CD14-positive monocyte (primary cell): ENCODE measurements at regions not wholly inside any gene's neighbourhood (a gene's known extent, or its start where the extent isn't known, plus 50 kb on each side); places are given as distances from the start of the nearest gene placed in this dataset.
"Not testable (repeated sequence)": the region's sequence is repeated elsewhere in the genome, so short reads cannot be mapped to it uniquely, and the experiment has no call there.

Source experiments
- DNase-seq, 3 donors: peaks; one replicate each; pipeline ENCODE4 v3.0.0-alpha.2; 2011 to 2022
- H2AFZ ChIP-seq: 2 replicates; pipeline ENCODE4 v1.6.0; 2012; ENCODE audit warnings: mild to moderate bottlenecking, low read depth, low read length, inconsistent platforms; ENCODE audit not compliant: insufficient read depth, poor library complexity, severe bottlenecking
- H3K27ac ChIP-seq, 2 donors: 1 replicate in 1 of 2; 2 replicates in 1 of 2; pipeline ENCODE4 v1.5.1; 2012 to 2013; ENCODE audit warnings: low read length in 2 of 2, control low read depth in 1 of 2, inconsistent platforms in 1 of 2, low read depth in 1 of 2, mild to moderate bottlenecking in 1 of 2
- H3K27me3 ChIP-seq, 2 donors: one replicate each; pipeline versions ENCODE4 v1.6.0 to v1.6.1; 2011 to 2013; ENCODE audit warnings: low read length in 2 of 2; ENCODE audit not compliant: control insufficient read depth in 2 of 2, insufficient read depth in 2 of 2
- H3K36me3 ChIP-seq, 2 donors: replicated peaks in 1 of 2; 1 replicate in 1 of 2; 2 replicates in 1 of 2; pipeline versions ENCODE4 v1.5.1 to v1.6.1; 2012 to 2013; ENCODE audit warnings: low read length in 2 of 2, control low read depth in 1 of 2, inconsistent platforms in 1 of 2, mild to moderate bottlenecking in 1 of 2; ENCODE audit not compliant: insufficient read depth in 2 of 2, control insufficient read depth in 1 of 2
- H3K4me1 ChIP-seq, 2 donors: 1 replicate in 1 of 2; 2 replicates in 1 of 2; pipeline versions ENCODE4 v1.5.1 to v1.6.1; 2012 to 2013; ENCODE audit warnings: low read length in 2 of 2, control low read depth in 1 of 2, inconsistent platforms in 1 of 2, mild to moderate bottlenecking in 1 of 2, moderate library complexity in 1 of 2; ENCODE audit not compliant: insufficient read depth in 2 of 2, control insufficient read depth in 1 of 2
- H3K4me2 ChIP-seq: replicated peaks from 2 replicates; pipeline ENCODE3; 2012; ENCODE audit warnings: low read length, moderate library complexity, mild to moderate bottlenecking; ENCODE audit not compliant: poor library complexity, severe bottlenecking; ENCODE audit errors: extremely low read depth
- H3K4me3 ChIP-seq, 3 experiments: fragments of 200-600 bp in 1 of 3; sonication (generic) in 1 of 3; replicated peaks in 1 of 3; 1 replicate in 2 of 3; 2 replicates in 1 of 3; pipeline ENCODE4 v1.5.1; 2011 to 2013; ENCODE audit warnings: low read length in 3 of 3, mild to moderate bottlenecking in 3 of 3, control low read depth in 2 of 3, low read depth in 2 of 3, inconsistent platforms in 1 of 3, moderate library complexity in 1 of 3
- H3K79me2 ChIP-seq: 2 replicates; pipeline ENCODE4 v1.6.0; 2012; ENCODE audit warnings: mild to moderate bottlenecking, control low read depth, inconsistent platforms, low read length, moderate library complexity; ENCODE audit not compliant: insufficient read depth
- H3K9ac ChIP-seq: 2 replicates; pipeline ENCODE4 v1.6.0; 2017; ENCODE audit warnings: low read length, mild to moderate bottlenecking; ENCODE audit not compliant: insufficient read depth, poor library complexity, severe bottlenecking
- H3K9me3 ChIP-seq, 2 donors: replicated peaks in 1 of 2; 1 replicate in 1 of 2; 2 replicates in 1 of 2; pipeline versions ENCODE4 v1.5.1 to v1.6.1; 2012 to 2013; ENCODE audit warnings: low read length in 2 of 2, control low read depth in 1 of 2; ENCODE audit not compliant: control insufficient read depth in 1 of 2, insufficient read depth in 1 of 2
- H4K20me1 ChIP-seq: 2 replicates; pipeline ENCODE4 v1.6.0; 2012; ENCODE audit warnings: mild to moderate bottlenecking, low read length, control low read depth, moderate library complexity; ENCODE audit not compliant: insufficient read depth
- H3K27ac Mint-ChIP-seq, 7 donors: one replicate each; pipeline ENCODE4 v1.8.0; 2020; ENCODE audit warnings: mild to moderate bottlenecking in 7 of 7, mixed read lengths in 7 of 7, moderate library complexity in 6 of 7, inconsistent platforms in 2 of 7
- H3K27me3 Mint-ChIP-seq, 3 donors: one replicate each; pipeline ENCODE4 v1.8.0; 2021 to 2022; ENCODE audit warnings: low read depth in 3 of 3, mild to moderate bottlenecking in 3 of 3, mixed read lengths in 3 of 3, moderate library complexity in 3 of 3, inconsistent platforms in 1 of 3
- H3K36me3 Mint-ChIP-seq, 2 donors: one replicate each; pipeline ENCODE4 v1.8.0; 2020; ENCODE audit warnings: mixed read lengths in 2 of 2, inconsistent platforms in 1 of 2, mild to moderate bottlenecking in 1 of 2
- H3K4me1 Mint-ChIP-seq: one replicate; pipeline ENCODE4 v1.8.0; 2020; ENCODE audit warnings: mild to moderate bottlenecking, mixed read lengths
- H3K4me3 Mint-ChIP-seq, 2 donors: one replicate each; pipeline ENCODE4 v1.8.0; 2020; ENCODE audit warnings: mild to moderate bottlenecking in 2 of 2, mixed read lengths in 2 of 2, moderate library complexity in 1 of 2
- H3K9me3 Mint-ChIP-seq, 7 donors: one replicate each; pipeline ENCODE4 v1.8.0; 2020 to 2022; ENCODE audit warnings: mixed read lengths in 7 of 7, mild to moderate bottlenecking in 6 of 7, moderate library complexity in 6 of 7, inconsistent platforms in 2 of 7
- WGBS: methylation state at CpG from one replicate; pipeline ENCODE4 v1.1.5; 2013; ENCODE audit warnings: missing lambda C conversion rate; ENCODE audit not compliant: insufficient coverage; 5-methylcytosine and 5-hydroxymethylcytosine counted together
- intact Hi-C, 2 donors: fragments of 100-400 bp; cut with micrococcal nuclease; formaldehyde crosslinking; loops; one replicate each; pipeline versions ENCODE4 v1.15.0 to v1.15.1; 2023
- TF ChIP-seq, protein P1 (sequence below): fragments of 200-600 bp; IDR thresholded peaks from one replicate; pipeline ENCODE4 v1.8.0; 2022; ENCODE audit warnings: antibody characterized with exemption, mild to moderate bottlenecking

DNA sequence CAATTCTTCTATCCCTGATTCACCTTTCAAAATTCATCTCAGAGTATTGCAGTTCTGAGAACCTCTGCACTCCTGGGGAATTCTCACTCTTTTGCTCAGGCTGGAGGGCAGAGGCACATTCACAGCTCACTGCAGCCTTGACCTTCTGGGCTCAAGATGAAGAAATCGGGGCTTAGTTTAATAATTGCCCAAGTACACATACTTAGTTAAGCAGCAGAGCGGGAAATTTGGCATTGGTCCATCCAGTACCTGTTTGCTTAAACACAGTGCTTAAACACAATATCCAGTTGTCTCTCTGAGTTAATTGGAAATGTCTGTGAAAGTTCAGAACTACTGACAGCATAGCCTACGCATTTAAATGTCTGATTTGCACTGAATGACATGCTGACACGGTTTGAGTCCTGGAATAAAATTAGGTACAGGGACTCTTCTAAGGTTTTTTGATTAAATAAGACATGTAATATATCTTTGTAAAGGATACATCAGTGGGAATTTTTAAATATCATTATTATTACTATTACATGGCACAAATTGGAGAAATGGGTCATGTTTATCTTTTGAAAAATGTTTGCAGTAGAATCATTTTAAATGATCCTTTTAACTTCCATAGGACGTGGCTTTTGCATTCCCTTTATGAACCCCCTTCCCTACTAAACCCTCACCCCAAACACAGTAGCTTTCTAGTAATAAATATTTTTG, 337.4 kb downstream of the SRGAP2C start:
- TF ChIP-seq, protein P1, sequence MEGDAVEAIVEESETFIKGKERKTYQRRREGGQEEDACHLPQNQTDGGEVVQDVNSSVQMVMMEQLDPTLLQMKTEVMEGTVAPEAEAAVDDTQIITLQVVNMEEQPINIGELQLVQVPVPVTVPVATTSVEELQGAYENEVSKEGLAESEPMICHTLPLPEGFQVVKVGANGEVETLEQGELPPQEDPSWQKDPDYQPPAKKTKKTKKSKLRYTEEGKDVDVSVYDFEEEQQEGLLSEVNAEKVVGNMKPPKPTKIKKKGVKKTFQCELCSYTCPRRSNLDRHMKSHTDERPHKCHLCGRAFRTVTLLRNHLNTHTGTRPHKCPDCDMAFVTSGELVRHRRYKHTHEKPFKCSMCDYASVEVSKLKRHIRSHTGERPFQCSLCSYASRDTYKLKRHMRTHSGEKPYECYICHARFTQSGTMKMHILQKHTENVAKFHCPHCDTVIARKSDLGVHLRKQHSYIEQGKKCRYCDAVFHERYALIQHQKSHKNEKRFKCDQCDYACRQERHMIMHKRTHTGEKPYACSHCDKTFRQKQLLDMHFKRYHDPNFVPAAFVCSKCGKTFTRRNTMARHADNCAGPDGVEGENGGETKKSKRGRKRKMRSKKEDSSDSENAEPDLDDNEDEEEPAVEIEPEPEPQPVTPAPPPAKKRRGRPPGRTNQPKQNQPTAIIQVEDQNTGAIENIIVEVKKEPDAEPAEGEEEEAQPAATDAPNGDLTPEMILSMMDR, result no peak
- H3K27ac Mint-ChIP-seq, result no peak overlapping the region
- H3K4me1 Mint-ChIP-seq, result peaks cover 26% of the 10 kb centered on the region

DNA sequence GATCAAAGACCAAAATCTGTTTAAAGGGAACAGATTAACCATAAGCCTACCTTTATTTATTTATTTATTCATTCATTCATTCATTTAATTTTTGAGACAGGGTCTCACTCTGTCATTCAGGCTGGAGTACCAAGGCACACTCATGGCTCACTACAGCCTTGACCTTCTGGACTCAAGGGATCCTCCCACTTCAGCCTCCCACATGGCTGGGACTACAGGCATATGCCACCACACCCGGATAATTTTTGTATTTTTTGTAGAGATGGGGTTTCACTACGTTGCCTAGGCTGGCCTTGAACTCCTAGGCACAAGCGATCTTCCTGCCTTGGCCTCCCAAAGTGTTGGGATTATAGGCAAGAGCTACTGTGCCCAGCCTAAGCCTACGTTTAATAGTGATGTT, 338.3 kb downstream of the SRGAP2C start:
- H3K36me3 ChIP-seq, H3K27ac ChIP-seq, H3K36me3 Mint-ChIP-seq, H3K9me3 ChIP-seq, DNase-seq, H3K4me3 Mint-ChIP-seq, H3K4me3 ChIP-seq, intact Hi-C loops, H3K9me3 Mint-ChIP-seq, H3K27me3 ChIP-seq, H3K9ac ChIP-seq, H3K4me2 ChIP-seq, H2AFZ ChIP-seq, H3K27ac Mint-ChIP-seq, H3K79me2 ChIP-seq, H4K20me1 ChIP-seq, H3K27me3 Mint-ChIP-seq: not testable (repeated sequence)
- peaks cover 17% of the 10 kb centered on the region for H3K4me1 Mint-ChIP-seq
- peaks cover 13 to 19% of the 10 kb centered on the region in 2 donors for H3K4me1 ChIP-seq
- WGBS, result no CpG with 5 or more reads among the region's 4 CpGs

More for the DNA sequence above, 337.4 kb downstream of the SRGAP2C start:
- H3K36me3 Mint-ChIP-seq, result no peaks in the 10 kb centered on the region
- H3K36me3 ChIP-seq, result no peaks in the 10 kb centered on the region
- DNase-seq, result no peak
- H3K4me3 ChIP-seq, result no peak overlapping the region
- H3K27me3 ChIP-seq, result no peaks in the 10 kb centered on the region
- no peak overlapping the region for H3K9ac ChIP-seq
- peaks cover 2 to 3% (median 2%) of the 10 kb centered on the region in 3 donors for H3K27me3 Mint-ChIP-seq
- no peaks in the 10 kb centered on the region for H3K9me3 ChIP-seq
- H3K27ac ChIP-seq, result no peak overlapping the region
- no peak overlapping the region for H2AFZ ChIP-seq
- H3K4me1 ChIP-seq, result peaks cover 20 to 28% of the 10 kb centered on the region in 2 donors
- intact Hi-C loops, result no loop called here
- H3K9me3 Mint-ChIP-seq, result peaks cover 0 to 2% (median 0%) of the 10 kb centered on the region in 7 donors
- H3K4me3 Mint-ChIP-seq, result no peak overlapping the region
- no peaks in the 10 kb centered on the region for H4K20me1 ChIP-seq
- peaks cover 5% of the 10 kb centered on the region for H3K79me2 ChIP-seq
- no peak overlapping the region for H3K4me2 ChIP-seq
- no CpG with 5 or more reads among the region's 5 CpGs for WGBS
